GM12801 (cell line): ENCODE measurements at regions not wholly inside any gene's neighbourhood (a gene's known extent, or its start where the extent isn't known, plus 50 kb on each side); places are given as distances from the start of the nearest gene placed in this dataset.

Experiments used
- CTCF ChIP-seq: IDR thresholded peaks from one replicate; pipeline ENCODE4 v1.5.1; 2011; ENCODE audit warnings: control low read depth; ENCODE audit not compliant: insufficient read length; ENCODE audit errors: extremely low read depth

DNA sequence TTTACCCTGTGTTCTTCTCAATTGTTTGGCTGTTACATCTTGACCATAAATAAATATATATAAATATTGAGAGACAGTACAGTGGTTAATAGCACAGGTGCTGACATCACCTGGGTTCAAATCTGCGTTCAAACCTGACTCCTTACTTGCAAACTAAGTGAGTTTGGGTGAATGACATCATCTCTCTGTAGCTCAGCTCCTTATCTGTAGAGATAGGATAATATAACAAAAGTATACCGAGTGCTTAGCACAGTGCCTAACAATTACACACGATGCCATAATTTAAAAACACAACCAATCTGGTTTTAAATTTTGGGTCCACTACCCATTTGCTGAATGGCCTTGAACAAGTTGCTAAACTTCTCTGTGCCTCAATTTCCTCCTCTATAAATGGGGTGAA lies 86.6 kb downstream of the RRAGC start:
- TF ChIP-seq CTCF = no peak

DNA sequence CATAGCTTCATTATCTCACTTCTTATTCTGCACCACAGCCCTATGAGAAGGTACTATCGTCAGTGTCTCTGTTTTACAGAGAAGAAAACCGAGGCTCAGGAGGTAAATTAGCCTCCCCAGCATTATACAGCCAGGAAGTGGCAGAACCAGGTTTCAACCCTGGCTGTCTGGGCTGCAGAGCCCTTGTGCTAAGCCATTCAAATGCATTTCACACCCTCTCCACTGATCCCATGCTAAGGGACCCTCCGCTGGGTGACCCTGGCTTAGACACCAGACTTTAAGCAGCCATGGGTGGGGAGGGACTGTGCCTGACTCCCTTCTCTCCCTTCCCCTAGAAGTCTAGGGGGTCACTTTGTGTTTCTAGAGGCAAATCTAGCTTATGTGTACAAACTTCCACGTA lies 87.5 kb downstream of the RRAGC start:
- no peak for TF ChIP-seq CTCF

DNA sequence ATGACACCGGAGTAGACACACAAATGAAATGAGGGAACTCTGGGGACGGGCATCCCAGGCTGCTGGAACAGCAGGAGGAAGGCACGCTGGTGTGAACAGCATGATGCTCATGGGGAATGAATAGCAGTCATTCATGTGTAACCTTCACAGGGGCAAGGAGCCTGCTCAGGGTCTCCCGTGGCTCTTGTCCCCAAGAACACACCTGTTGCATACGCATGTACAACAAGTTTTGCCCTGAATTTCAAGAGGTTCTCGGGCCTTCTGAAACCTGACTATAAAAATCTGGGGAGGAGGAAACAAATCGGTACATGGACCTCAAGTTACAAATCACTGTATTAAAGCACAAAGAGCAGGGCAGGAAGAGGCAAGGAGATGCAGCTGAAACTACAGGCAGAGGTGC lies 93.4 kb downstream of the RRAGC start:
- TF ChIP-seq CTCF = no peak

GRCh38 chr1:38763121-38763520 lies 96.5 kb downstream of the RRAGC start:
- no peak for TF ChIP-seq CTCF

DNA sequence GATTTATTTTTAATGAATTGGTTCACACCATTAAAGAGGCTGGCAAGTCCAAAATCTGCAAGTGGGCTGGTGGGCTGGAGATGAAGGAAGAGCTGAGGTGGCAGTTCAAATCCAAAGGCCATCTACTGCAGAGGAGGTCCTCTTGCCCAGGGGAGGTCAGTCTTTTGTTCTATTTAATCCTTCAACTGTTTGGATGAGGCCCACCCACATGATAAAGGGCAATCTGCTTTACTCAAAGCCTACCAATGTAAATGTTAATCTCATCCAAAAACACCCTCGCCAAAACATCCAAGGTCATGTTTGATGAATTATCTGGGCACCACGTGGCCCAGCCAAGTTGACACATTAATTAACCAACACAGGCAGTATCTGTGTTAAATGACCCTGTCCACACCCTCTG lies 99.0 kb downstream of the RRAGC start:
- TF ChIP-seq CTCF = no peak

DNA sequence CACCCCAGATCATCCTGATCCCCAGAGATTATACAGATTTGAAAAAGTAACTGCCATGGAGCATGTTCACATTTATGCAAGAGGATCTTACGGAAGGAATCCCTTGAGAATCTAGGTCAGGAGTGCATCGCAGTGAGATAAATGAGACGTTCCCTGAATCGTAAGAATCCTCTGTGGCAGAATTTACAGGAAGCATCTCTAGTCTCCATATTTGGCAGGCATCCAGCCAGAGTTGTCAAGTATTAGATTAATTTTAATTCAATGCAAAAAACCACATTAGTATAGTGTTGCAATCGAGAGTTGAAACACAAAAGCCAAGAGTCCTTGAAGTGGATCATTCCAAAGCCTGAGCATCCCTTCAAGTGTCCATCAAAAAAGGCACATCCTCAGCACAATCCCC lies 100.8 kb downstream of the RRAGC start:
- TF ChIP-seq CTCF = no peak

- TF ChIP-seq CTCF = no peak
Measured at GRCh38 chr1:38746941-38747600, 112.5 kb downstream of the RRAGC start.

DNA sequence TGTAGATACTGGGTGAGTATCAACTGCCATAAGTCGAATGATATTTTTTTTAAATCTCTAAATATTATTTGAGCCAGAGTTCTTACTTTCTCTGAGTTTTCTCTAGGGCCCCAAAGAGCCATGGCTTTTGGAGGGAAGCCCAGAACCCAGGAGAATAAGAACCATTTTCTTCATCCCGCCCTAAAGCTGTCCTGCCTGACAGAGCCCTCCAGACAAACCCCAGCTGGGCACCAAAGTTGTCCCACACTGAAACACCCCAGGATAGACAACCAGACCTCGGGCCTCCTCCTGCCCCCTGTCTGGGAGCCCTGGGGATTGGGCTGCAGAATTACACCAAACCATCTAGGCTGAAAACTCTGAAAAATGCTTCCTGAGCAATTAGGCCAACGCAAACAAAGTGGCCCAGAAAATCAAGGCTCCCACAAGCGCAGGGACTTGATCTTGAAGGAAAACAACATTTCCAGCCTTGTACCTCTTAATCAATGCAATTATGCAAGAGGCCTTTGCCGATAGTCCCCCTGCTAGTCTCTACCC lies 113.1 kb downstream of the RRAGC start:
- TF ChIP-seq CTCF = no peak
